ENCODE measurements at regions not wholly inside any gene's neighbourhood (a gene's known extent, or its start where the extent isn't known, plus 50 kb on each side); places are given as distances from the start of the nearest gene placed in this dataset.

GRCh38 chr6:16999491-17000436 is 102.1 kb upstream of the STMND1 start:
- Mint-ChIP-seq H3K27me3 (ENCODE audit: low read depth) (peaks cover 10% of the 10 kb centered on the region), H3K4me1 (no peaks in the 10 kb centered on the region), H3K9me3 (no peaks in the 10 kb centered on the region; a peak in 1 of 5 replicates), H3K4me3 (no peak overlapping the region), H3K36me3 (ENCODE audit: insufficient read depth in 1 of 3, low read depth in 3 of 3) (no peaks in the 10 kb centered on the region), H3K27ac (no peak overlapping the region)
- no peaks in the 10 kb centered on the region for H3K79me2 ChIP-seq (ENCODE audit: insufficient read depth, low read length)
- H3K27ac ChIP-seq (ENCODE audit: insufficient read length, low read depth, low read length) = no peak overlapping the region
- no peak overlapping the region for H3K56ac ChIP-seq (ENCODE audit: insufficient read length, low read depth, low read length)
- H2BK20ac ChIP-seq (ENCODE audit: low read depth, low read length, poor library complexity, severe bottlenecking) = no peak overlapping the region
- no peak for DNase-seq
- WGBS (ENCODE audit: extremely low coverage, insufficient read length, low lambda C conversion rate) = no CpG with 5 or more reads among the region's 2 CpGs
- H4K8ac ChIP-seq (replicated peaks; ENCODE audit: insufficient read length, low read depth, low read length) = no peak overlapping the region
- no peaks in the 10 kb centered on the region for H3K9me3 ChIP-seq (ENCODE audit: control insufficient read depth, low read depth, low read length)
- no peak overlapping the region for H3K4me2 ChIP-seq (ENCODE audit: insufficient read depth, insufficient read length, low read length)
- no peak overlapping the region for H2BK15ac ChIP-seq (ENCODE audit: low read depth, low read length)
- H4K5ac ChIP-seq (ENCODE audit: insufficient read length, low read depth, low read length) = no peak overlapping the region
- H3K23ac ChIP-seq (ENCODE audit: insufficient read length, low read depth, low read length) = no peak overlapping the region
- no peak overlapping the region for H2BK5ac ChIP-seq (ENCODE audit: insufficient read length, low read length)
- no peak overlapping the region for H3K14ac ChIP-seq (ENCODE audit: insufficient read depth, low read length)
- no peak overlapping the region for H3K18ac ChIP-seq (ENCODE audit: insufficient read length, low read depth, low read length)
- H3K9ac ChIP-seq (ENCODE audit: extremely low read depth, insufficient read length, low read length) = no peak overlapping the region
- H2BK120ac ChIP-seq (ENCODE audit: low read depth, low read length, poor library complexity, severe bottlenecking) = no peak overlapping the region
- no peak for TF ChIP-seq CTCF (conservative IDR thresholded peaks at IDR 0.05)
- no peak overlapping the region for H2AK5ac ChIP-seq (ENCODE audit: insufficient read length, low read length)
- no peaks in the 10 kb centered on the region for H3K4me1 ChIP-seq (ENCODE audit: insufficient read depth, low read length)
- no peak overlapping the region for H3T11ph ChIP-seq (ENCODE audit: low read length)
- no peak overlapping the region for H2AFZ ChIP-seq (ENCODE audit: low read length)
- H4K91ac ChIP-seq (ENCODE audit: insufficient read length, low read depth, low read length) = no peak overlapping the region
- H3K27me3 ChIP-seq (ENCODE audit: insufficient read depth, low read length) = no peaks in the 10 kb centered on the region
- H4K20me1 ChIP-seq (ENCODE audit: control insufficient read depth, insufficient read depth, insufficient read length) = no peaks in the 10 kb centered on the region
- no peaks in the 10 kb centered on the region for H3K79me1 ChIP-seq (ENCODE audit: insufficient read depth, low read depth, low read length, poor library complexity, severe bottlenecking)
- H3K23me2 ChIP-seq (ENCODE audit: insufficient read length, low read depth, low read length, poor library complexity, severe bottlenecking) = no peaks in the 10 kb centered on the region
- H3K4ac ChIP-seq (ENCODE audit: low read depth, low read length) = no peak overlapping the region
- no peak overlapping the region for H2BK12ac ChIP-seq (ENCODE audit: insufficient read length, low read depth, low read length)
